Aorta (tissue), 5 donors: ENCODE measurements at regions not wholly inside any gene's neighbourhood (a gene's known extent, or its start where the extent isn't known, plus 50 kb on each side); places are given as distances from the start of the nearest gene placed in this dataset.

Experiments used
- ATAC-seq: fragments of 200-7000 bp; cut with Tn5 transposase; one replicate; pipeline ENCODE4 v1.9.1; 2022; ENCODE audit warnings: moderate library complexity; ENCODE audit not compliant: low FRiP score
- DNase-seq, 2 donors: peaks; one replicate each; pipeline ENCODE4 v3.0.0-alpha.2; 2020
- H3K27ac ChIP-seq, 2 donors: one replicate each; pipeline ENCODE4 v1.5.1; 2013; ENCODE audit warnings: low read length in 2 of 2, mild to moderate bottlenecking in 2 of 2, moderate library complexity in 2 of 2, control low read depth in 1 of 2, inconsistent platforms in 1 of 2, low read depth in 1 of 2
- H3K27me3 ChIP-seq, 2 donors: one replicate each; pipeline ENCODE4 v1.6.1; 2013; ENCODE audit warnings: control low read depth in 1 of 2, low read length in 1 of 2, mild to moderate bottlenecking in 1 of 2, moderate library complexity in 1 of 2; ENCODE audit not compliant: insufficient read depth in 2 of 2, control insufficient read depth in 1 of 2
- H3K36me3 ChIP-seq, 2 donors: one replicate each; pipeline ENCODE4 v1.6.1; 2013; ENCODE audit warnings: control low read depth in 1 of 2, low read length in 1 of 2, mild to moderate bottlenecking in 1 of 2; ENCODE audit not compliant: insufficient read depth in 2 of 2, control insufficient read depth in 1 of 2
- H3K4me1 ChIP-seq, 2 donors: one replicate each; pipeline ENCODE4 v1.6.1; 2013; ENCODE audit warnings: low read length in 2 of 2, control low read depth in 1 of 2, mild to moderate bottlenecking in 1 of 2, moderate library complexity in 1 of 2; ENCODE audit not compliant: insufficient read depth in 2 of 2, control insufficient read depth in 1 of 2
- H3K4me3 ChIP-seq, 2 donors: one replicate each; pipeline ENCODE4 v1.5.1; 2013; ENCODE audit warnings: low read length in 2 of 2, control low read depth in 1 of 2, mild to moderate bottlenecking in 1 of 2
- H3K9me3 ChIP-seq: one replicate; pipeline ENCODE4 v1.6.1; 2013; ENCODE audit warnings: mild to moderate bottlenecking, low read length; ENCODE audit not compliant: control insufficient read depth
- WGBS, 2 donors: extraction: QIAGEN DNeasy Blood & Tissue Kit; methylation state at CpG; one replicate each; pipeline ENCODE4 v1.1.7; 2013; 5-methylcytosine and 5-hydroxymethylcytosine counted together
- intact Hi-C, 2 donors: fragments of 100-400 bp; cut with DNase I; formaldehyde crosslinking; loops; one replicate each; pipeline versions ENCODE4 v1.14.2 to v1.15.0; 2022
- donor health status: healthy with polysubstance abuse.
- donor health status: Bipolar disorder and iron deficiency.
- donor health status: DM: no; HTN: no; CAD: no.
- donor health status: DM: no; HTN: no; CAD: no.
- donor health status: DM: yes; HTN: yes; CAD: no.

- H3K27ac ChIP-seq = no peak overlapping the region
- ATAC-seq = no peak
- intact Hi-C loops = no loop called here
- no peaks in the 10 kb centered on the region for H3K9me3 ChIP-seq
- H3K27me3 ChIP-seq = no peaks in the 10 kb centered on the region
- no peaks in the 10 kb centered on the region for H3K36me3 ChIP-seq
- no peak for DNase-seq
- H3K4me3 ChIP-seq = no peak overlapping the region
- WGBS, 2 donors = 91 to 100% methylated on average over 1 of the region's 1 CpG
- H3K4me1 ChIP-seq = peaks cover 0 to 3% of the 10 kb centered on the region in 2 donors
Measured at GRCh38 chr14:61167642-61168041, 113.5 kb downstream of the TMEM30B start.

GRCh38 chr14:61160798-61161197 lies 120.3 kb downstream of the TMEM30B start:
- ATAC-seq (no peak), DNase-seq (no peak)
- no peak overlapping the region for H3K27ac ChIP-seq
- H3K36me3 ChIP-seq = no peaks in the 10 kb centered on the region
- intact Hi-C loops = no loop called here
- no peaks in the 10 kb centered on the region for H3K9me3 ChIP-seq
- H3K27me3 ChIP-seq = no peaks in the 10 kb centered on the region
- no peak overlapping the region for H3K4me3 ChIP-seq
- no peaks in the 10 kb centered on the region for H3K4me1 ChIP-seq
- WGBS, 2 donors = 83 to 84% methylated on average over 2 of the region's 2 CpGs

GRCh38 chr14:61154641-61155040 lies 126.5 kb downstream of the TMEM30B start:
- 18 to 24% methylated on average over 2 of the region's 2 CpGs for WGBS, 2 donors
- Histone ChIP-seq H3K4me1 (no peaks in the 10 kb centered on the region), H3K27ac (no peak overlapping the region), H3K27me3 (no peaks in the 10 kb centered on the region), H3K4me3 (no peak overlapping the region), H3K9me3 (no peaks in the 10 kb centered on the region), H3K36me3 (no peaks in the 10 kb centered on the region)
- intact Hi-C loops = no loop called here
- ATAC-seq = no peak
- no peak for DNase-seq

- no peaks in the 10 kb centered on the region for H3K36me3 ChIP-seq
- H3K27ac ChIP-seq = peak overlapping the region in 1 of 2 donors; percentile 13
- no peaks in the 10 kb centered on the region for H3K4me1 ChIP-seq
- 90 to 91% methylated on average over 8 of the region's 8 CpGs for WGBS, 2 donors
- intact Hi-C loops = no loop called here
- H3K27me3 ChIP-seq = no peaks in the 10 kb centered on the region
- no peak for ATAC-seq
- no peaks in the 10 kb centered on the region for H3K9me3 ChIP-seq
- H3K4me3 ChIP-seq = no peak overlapping the region
- no peak for DNase-seq
Measured at GRCh38 chr14:61153914-61154545, 127.1 kb downstream of the TMEM30B start.

- ATAC-seq = no peak
- DNase-seq = no peak
- Histone ChIP-seq H3K9me3 (no peaks in the 10 kb centered on the region), H3K4me1 (no peaks in the 10 kb centered on the region), H3K4me3 (no peak overlapping the region), H3K27me3 (no peaks in the 10 kb centered on the region), H3K36me3 (no peaks in the 10 kb centered on the region), H3K27ac (no peak overlapping the region)
- WGBS, 2 donors = 89 to 92% methylated on average over 3 of the region's 3 CpGs
- intact Hi-C loops = no loop called here
Measured at GRCh38 chr14:61153431-61153830, 127.7 kb downstream of the TMEM30B start.

- 47 to 70% methylated on average over 3 of the region's 3 CpGs for whole genome bisulfite sequencing, 2 donors
- peak overlapping the region in 1 of 2 donors; percentile 7 for H3K27ac ChIP-seq
Measured at GRCh38 chr14:61152851-61153364, 128.2 kb downstream of the TMEM30B start.

GRCh38 chr14:61151251-61151650 lies 129.9 kb downstream of the TMEM30B start:
- H3K27ac ChIP-seq = peak overlapping the region in 1 of 2 donors; percentile 72
- 41 to 47% methylated on average over 4 of the region's 4 CpGs for WGBS, 2 donors
- DNase-seq = no peak
- intact Hi-C loops = no loop called here
- H3K27me3 ChIP-seq = no peaks in the 10 kb centered on the region
- no peaks in the 10 kb centered on the region for H3K36me3 ChIP-seq
- no peaks in the 10 kb centered on the region for H3K9me3 ChIP-seq
- no peak overlapping the region for H3K4me3 ChIP-seq
- no peaks in the 10 kb centered on the region for H3K4me1 ChIP-seq
- ATAC-seq = peak; percentile 42

More at GRCh38 chr14:61152851-61153364, 128.2 kb downstream of the TMEM30B start:
- no peak for DNase-seq
- H3K4me3 ChIP-seq = no peak overlapping the region
- H3K36me3 ChIP-seq = no peaks in the 10 kb centered on the region
- ATAC-seq = no peak
- intact Hi-C loops = no loop called here
- H3K9me3 ChIP-seq = no peaks in the 10 kb centered on the region
- no peaks in the 10 kb centered on the region for H3K4me1 ChIP-seq
- no peaks in the 10 kb centered on the region for H3K27me3 ChIP-seq

GRCh38 chr14:61150851-61151250 lies 130.3 kb downstream of the TMEM30B start:
- 28 to 32% methylated on average over 3 of the region's 3 CpGs for WGBS, 2 donors

GRCh38 chr14:61149896-61150295 lies 131.2 kb downstream of the TMEM30B start:
- H3K9me3 ChIP-seq = no peaks in the 10 kb centered on the region
- H3K4me1 ChIP-seq = peaks cover 0 to 2% of the 10 kb centered on the region in 2 donors
- no peaks in the 10 kb centered on the region for H3K27me3 ChIP-seq
- no peaks in the 10 kb centered on the region for H3K36me3 ChIP-seq
- peak overlapping the region in 1 of 2 donors; percentile 93 for H3K27ac ChIP-seq
- ATAC-seq = no peak
- no peak for DNase-seq
- H3K4me3 ChIP-seq = no peak overlapping the region
- intact Hi-C loops = loop anchor here in 1 of 2 donors (5.0 kb wide), 2 partner anchors 37 to 48 kb away; no protein-coding TSS in a partner anchor

More at GRCh38 chr14:61150851-61151250, 130.3 kb downstream of the TMEM30B start:
- no peaks in the 10 kb centered on the region for H3K9me3 ChIP-seq
- peak overlapping the region in 1 of 2 donors; percentile 88 for H3K27ac ChIP-seq
- no peak overlapping the region for H3K4me3 ChIP-seq
- intact Hi-C loops = no loop called here
- H3K27me3 ChIP-seq = no peaks in the 10 kb centered on the region
- H3K4me1 ChIP-seq = no peaks in the 10 kb centered on the region
- DNase-seq (no peak), ATAC-seq (no peak)
- no peaks in the 10 kb centered on the region for H3K36me3 ChIP-seq
